ENCODE measurements at regions not wholly inside any gene's neighbourhood (a gene's known extent, or its start where the extent isn't known, plus 50 kb on each side); places are given as distances from the start of the nearest gene placed in this dataset.
"Not testable (repeated sequence)": the region's sequence is repeated elsewhere in the genome, so short reads cannot be mapped to it uniquely, and the experiment has no call there.

DNA sequence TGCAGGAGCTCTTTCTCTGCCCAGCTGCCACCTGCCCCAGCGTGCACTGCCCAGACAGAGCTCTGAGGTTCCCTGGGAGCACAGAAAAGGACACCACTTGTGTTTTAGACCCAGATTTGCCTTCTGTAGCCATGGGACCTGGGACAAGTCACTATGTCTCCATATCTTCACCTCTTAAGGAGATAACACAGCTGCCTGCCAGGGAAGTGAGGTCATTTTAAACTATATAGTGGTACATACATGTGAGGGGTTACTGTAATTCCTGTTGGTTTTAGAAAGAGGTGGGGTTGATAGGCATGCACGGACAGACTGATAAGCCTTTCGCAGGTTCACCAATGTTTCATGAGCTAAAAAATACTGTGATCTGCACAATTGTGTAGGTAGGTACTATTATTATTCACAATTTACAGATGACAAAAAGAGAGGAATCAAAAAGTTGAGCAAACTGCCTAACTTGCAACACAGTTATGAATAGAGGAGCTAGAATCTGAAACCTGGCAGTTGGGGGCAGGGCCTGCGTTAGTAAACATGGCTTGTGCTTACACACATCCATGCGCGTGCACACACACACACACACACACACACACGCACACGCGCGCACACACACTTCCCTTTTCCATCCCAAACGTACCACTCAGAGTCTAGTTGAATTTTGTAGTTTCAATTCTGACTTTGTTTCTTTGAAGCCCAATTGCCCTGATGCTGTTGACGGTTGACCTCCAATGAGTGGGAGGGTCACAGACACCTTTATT, 193.6 kb downstream of the FAM43A start:
- DNase-seq (ENCODE audit: low read depth in 1 of 2, low spot score in 1 of 2) = no peak

DNA sequence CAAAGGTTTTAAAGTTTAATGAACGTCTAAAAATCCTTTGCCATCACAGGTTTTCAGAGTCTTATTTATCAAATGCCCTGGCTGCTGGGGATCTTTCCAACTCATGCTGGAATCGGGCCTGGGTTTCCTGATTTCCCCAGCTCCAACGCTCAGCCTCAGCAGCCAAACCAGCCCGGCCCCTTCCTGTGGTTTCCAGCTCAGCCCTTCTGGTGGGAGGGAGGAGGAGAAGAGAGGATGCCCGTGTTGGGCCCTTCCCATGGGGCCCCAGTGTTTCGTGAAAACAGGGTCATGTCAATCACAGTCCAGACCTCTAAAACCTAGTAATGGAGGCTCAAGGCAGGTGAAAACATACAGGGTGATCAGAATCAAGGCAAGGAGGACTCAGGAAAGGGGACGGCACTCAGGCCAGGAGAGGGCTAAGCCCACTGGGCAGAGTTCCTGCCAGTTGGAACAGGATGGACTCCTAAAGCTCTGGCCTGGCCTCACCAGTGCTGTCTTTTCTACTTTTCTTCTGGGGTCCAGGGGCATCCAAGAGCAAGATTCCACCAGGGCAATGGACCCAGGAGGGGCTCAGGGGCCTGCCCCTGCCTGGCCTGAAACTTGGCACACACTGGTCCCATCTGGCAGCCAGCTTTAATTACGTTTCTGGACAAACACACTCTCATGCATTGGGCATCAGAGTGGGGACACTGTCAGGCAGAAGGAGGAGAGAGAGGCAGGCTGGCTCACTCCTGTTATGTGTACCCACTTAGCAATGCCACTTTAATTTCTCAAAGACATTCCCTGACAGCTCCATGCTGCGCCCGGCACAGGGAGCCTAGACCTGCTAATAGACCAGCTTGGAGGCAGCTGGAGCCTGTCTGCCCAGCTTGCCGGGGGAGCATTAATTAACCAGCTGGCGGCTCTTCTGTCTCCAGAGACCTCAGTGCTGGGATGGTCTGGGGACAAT, 194.6 kb downstream of the FAM43A start:
- DNase-seq (ENCODE audit: low read depth in 1 of 2, low spot score in 1 of 2) = no peak

DNA sequence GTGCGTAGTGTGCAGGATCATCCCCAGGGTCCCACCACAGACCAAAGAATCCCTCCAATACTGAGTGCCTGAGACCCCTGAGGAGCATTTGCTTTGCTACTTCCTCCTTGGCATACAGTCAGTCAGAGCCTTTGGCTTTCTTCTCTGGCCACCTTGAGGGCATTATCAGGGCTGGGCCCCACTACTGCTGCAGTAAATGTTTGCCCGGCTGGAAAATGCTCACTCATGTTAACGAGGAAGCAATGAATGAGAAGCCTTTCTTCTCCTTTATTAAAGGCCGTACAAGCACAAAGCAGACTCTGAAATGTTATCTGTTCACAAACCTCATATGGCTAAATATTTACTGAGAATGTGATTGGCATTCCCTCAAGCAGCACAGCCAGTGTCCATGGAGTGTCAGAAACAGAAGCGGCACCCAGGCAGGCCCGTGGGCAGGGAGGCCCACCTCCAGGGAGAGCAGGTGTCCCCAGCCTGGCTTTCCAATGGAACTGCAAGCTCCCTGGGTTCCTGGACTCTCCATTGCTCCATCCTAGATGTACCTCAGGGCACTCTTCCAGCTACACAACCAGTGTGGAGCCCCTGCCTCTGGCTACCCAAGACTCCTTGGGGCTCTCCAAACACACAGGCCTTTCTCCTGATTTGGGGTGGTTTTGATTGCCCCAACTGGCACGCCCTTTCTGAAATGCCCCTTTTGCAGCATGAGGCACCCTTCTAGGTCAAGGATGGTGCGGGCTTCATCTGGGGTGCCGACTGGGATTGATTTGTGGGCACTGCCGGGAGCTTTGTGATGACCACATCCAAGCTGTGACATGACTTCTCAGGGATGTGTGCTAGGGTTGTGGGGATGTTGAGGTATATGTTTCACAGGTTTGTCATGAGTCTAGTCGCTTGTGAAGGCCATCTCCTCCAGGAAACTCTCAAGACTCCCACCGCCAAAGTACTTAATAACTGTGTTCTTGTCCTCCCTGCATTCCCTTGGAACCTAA, 195.6 kb downstream of the FAM43A start:
- DNase-seq (ENCODE audit: low read depth in 1 of 2, low spot score in 1 of 2) = no peak

DNA sequence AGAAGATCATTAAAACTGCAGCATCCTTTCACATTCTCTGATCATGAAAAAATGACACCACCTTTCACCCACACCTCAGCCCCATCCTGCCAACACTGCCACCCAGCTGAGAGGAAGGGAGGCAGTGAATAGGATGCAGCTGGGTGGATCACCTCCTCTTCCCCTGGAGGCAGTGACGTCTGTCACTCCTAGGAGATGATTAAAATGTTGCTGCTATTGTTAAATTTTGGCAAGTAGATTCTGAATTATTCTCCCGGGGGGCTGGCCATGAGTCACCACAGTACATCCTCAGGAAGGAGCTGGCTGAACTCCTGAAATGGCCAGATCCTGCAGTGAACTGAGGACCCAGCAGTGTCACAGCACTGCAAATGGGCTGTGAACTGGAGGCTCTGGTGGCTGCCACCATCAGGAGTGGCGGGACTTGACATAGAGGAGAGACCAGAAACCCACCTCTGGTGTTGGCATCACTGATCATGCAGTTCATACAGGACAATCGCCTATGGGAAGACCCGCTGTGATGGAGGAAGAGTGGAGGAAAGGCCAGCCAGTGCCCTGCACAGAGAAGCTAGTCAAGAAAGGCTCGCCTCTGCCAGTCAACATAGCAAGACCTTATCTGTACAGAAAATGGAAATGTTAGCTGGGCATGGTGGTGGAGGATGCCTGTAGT, 199.1 kb downstream of the FAM43A start:
- DNase-seq (ENCODE audit: low read depth in 1 of 2, low spot score in 1 of 2) = no peak

DNA sequence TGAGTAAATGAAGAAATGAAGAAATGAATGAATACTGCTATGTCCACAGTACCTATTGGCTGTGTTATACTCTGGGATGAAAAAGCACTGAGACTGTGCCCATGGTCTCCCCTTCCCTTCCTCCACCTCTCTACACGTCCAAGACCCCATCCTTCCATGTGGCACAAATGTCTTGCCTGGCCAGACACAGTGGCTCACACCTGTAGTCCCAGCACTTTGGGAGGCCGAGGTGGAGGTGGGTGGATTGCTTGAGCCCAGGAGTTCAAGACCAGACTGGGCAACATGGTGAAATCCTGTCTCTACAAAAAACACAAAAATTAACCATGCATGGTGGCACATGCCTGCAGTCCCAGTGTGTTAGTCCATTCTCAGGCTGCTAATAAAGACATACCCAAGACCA, 200.1 kb downstream of the FAM43A start:
- no peak for DNase-seq (ENCODE audit: low read depth in 1 of 2, low spot score in 1 of 2)

DNA sequence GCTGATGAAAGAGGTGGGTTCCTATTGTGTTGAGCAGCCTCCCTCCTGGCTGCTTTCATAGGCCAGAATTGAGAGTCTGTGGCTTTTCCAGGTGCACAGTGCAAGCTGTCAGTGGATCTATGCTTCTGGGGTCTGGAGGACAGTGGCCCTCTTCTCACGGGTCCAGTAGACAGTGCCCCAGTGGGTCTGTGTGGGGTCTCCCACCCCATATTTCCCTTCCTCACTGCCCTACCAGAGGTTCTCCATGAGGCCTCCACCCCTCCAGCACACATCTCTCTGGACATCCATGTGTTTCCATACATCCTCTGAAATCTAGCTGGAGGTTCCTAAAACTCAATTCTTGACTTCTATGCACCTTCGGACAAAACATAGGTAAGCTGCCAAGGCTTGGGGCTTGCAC, 201.2 kb downstream of the FAM43A start:
- no peak for DNase-seq (ENCODE audit: low read depth in 1 of 2, low spot score in 1 of 2)

DNA sequence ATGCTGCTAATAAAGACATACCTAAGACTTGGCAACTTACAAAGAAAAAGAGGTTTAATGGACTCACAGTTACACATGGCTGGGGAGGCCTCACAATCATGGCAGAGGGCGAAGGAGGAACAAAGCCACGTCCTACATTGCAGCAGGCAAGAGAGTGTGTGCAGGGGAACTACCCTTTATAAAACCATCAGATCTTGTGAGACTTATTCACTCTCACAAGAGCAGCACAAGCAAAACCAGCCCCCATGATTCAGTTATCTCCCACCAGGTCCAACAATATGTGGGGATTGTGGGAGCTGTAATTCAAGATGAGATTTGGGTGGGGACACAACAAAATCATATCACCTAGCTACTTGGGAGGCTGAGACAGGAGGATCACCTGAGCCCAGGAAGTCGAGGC, 202.4 kb downstream of the FAM43A start:
- DNase-seq (ENCODE audit: low read depth in 1 of 2, low spot score in 1 of 2) = not testable (repeated sequence)

DNA sequence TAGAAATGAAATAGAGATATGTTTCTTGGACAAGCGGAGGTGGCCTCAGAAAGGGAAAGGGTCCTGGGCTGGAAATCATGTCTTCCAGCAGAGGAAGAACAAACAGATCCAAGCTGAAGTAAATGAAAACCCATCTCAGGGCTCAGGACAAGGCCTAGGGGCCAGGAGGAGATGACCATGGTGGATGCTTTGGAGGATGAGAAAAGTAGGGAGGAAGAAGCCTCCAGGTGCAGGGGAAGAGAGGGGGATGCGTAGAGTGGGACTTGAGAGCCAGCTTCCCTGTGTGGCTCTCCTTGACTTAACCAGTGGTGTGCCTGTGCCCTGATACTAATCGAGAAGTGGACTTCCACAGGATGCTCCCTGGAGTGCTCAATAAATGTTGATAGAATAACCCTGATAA, 203.2 kb downstream of the FAM43A start:
- DNase-seq (ENCODE audit: low read depth in 1 of 2, low spot score in 1 of 2) = no peak

DNA sequence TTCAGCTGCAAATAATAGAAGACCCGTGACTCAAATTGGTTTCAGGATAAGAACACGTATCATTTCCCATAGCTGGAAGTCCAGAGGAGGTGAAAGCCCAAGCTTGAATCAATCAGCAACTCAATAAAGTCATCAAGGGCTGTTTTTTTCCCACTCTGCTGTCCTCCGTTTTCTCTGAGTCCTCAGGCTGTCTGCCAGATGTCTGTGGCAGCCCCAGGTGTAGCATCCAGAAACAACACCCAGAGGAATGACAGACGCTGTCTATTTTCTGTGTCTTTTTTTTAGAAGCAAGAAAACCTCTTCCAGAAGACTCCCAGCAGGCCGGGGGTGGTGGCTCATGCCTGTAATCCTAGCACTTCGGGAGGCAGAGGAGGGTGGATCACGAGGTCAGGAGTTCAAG, 204.4 kb downstream of the FAM43A start:
- DNase-seq (ENCODE audit: low read depth in 1 of 2, low spot score in 1 of 2) = no peak

DNA sequence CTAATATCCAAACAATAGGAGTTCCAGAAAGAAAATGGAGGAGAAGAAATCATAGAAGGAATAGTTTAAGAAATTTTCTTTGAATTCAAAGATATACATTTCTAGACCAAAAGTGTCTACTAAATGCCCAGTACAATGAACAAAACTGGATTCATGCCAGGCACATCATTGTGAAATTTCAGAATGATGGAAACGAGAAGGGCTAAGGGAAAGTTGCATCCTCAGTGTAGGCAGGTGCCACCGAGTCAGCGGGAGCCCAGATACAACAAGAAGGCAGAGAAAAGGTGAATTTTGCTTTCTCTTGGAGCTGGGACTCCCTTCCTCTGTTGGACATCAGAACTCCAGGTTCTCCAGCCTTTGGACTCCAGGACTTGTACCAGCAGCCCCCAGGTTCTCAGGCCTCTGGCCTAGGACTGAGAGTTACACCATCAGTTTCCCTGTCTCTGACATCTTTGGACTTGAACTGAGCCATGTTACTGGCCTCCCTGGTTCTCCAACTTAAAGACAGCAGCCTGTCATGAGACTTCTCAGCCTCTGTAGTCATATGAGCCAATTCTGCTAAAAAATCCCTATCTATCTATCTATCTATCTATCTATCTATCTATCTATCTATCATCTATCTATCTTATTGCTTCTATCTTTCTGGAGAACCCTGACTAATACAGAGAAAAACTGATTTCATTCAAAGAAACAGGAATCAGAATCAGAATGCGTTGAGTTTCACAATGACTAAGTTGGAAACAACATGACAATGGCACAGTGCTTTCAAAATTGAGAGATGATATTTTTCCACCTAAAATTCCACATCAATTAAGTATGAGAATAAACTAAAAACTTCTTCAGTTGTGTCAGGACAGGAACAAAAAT, 207.7 kb downstream of the FAM43A start:
- no peak for DNase-seq (ENCODE audit: low read depth in 1 of 2, low spot score in 1 of 2)

DNA sequence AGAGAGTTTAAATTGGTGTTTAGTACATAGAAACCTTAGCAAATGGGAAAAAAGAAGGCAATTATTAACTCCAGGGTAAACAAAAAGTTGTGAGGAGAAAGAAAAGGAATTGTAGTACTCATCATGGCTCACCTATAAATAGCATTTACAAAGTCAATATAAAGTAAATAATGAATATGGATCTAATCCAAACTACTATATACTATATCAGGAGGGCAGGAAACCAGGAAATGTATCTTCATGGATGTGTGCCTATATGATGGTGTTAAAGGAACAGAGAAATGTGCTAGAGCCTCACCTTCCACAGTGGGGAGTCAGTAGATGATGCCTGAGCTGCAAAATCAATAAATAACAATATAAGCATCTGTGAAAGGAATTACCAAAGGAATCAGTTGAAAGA, 208.9 kb downstream of the FAM43A start:
- DNase-seq (ENCODE audit: low read depth in 1 of 2, low spot score in 1 of 2) = no peak

DNA sequence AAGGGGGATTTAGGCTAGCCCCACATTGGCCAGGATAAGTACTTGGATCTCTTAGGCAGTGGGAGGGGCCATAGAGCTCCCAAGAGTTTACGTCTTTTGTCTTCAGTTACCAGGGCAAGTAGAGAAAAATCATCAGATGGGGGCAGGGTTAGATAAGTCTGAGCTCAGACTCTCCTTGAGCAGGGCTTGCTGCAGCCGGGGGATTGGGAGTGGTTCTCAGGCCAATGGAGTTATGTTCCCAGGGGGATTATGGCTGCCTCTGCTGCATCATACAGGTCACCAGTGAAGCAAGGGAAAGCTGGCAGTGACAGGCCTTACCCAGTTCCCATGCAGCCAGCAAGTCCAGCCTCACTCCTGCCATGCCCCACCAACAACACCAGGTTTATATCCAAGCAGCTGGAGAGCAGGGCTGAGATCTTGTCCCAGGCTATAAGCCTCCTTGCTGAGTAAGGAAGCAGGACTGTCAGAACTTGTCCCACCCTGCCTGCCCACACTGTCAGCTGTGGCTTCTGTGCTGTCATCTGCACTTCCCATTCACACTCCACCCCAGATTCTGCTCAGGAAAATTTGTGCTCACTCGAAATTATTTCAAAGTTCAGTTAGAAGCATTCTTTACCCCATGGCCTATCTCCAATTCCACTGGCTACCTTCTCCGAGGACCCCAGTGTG, 215.3 kb downstream of the FAM43A start:
- DNase-seq (ENCODE audit: low read depth in 1 of 2, low spot score in 1 of 2) = no peak

DNA sequence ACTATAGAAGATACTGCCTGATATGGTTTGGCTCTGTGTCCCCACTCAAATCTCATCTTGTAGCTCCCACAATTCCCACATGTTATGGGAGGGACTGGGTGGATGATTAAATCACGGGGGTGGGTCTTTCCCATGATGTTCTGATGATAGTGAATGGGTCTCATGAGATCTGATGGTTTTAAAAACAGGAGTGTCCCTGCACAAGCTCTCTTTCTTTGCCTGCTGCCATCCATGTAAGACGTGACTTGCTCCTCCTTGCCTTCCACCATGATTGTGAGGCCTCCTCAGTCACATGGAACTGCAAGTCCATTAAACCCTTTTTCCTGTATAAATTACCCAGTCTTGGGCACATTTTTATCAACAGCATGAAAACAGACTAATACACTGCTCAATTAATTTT, 217.8 kb downstream of the FAM43A start:
- not testable (repeated sequence) for DNase-seq (ENCODE audit: low read depth in 1 of 2, low spot score in 1 of 2)

DNA sequence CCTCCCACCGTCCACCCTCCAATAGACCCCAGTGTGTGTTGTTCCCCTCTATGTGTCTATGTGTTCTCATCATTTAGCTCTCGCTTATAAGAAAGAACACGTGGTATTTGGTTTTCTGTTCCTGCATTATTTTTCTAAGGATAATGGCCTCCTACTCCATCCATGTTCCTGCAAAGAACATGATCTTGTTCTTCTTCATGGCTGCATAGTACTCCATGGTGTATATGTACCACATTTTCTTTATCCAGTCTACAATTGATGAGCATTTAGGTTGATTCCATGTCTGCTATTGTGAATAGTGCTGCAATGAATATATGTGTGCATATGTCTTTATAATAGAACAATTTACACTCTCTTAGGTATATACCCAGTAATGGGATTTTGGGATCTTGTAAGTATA, 219.3 kb downstream of the FAM43A start:
- not testable (repeated sequence) for DNase-seq (ENCODE audit: low read depth in 1 of 2, low spot score in 1 of 2)

DNA sequence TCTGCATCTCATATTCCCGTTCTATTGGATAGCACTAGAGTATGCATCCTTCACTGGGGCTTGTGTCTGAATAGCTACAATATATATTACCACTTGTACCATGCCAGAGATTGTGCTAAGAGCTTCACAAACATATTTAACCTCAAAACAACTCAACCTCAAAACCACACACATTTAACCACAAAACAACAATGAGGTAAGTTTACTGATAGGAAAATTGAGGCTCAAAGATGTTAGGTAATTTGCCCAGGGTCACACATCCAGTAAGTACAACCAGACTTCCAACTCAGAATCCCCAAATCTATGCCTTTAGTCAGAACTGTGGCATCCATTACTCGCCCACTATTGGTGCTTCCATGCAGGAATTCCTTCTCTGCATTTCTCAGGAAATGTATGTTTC, 220.0 kb downstream of the FAM43A start:
- no peak for DNase-seq (ENCODE audit: low read depth in 1 of 2, low spot score in 1 of 2)

DNA sequence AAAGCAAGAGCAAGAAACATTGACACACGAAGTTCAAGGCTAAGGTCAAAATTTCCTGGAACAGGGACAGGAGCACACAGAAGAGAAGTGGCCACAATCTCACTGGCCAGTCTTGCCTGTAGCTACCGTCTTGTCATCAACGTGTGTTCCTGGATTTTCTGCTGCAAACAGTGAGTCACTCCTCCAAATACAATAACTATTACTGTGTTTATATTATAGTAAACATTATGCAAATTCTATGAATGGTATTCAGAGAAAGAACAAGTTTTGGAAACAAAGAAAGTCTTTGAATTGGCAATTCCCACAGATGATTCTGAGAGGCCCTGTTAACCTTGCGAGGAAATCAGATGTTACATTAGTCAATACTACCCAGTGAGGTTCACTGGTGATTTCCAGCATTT, 220.5 kb downstream of the FAM43A start:
- no peak for DNase-seq (ENCODE audit: low read depth in 1 of 2, low spot score in 1 of 2)

DNA sequence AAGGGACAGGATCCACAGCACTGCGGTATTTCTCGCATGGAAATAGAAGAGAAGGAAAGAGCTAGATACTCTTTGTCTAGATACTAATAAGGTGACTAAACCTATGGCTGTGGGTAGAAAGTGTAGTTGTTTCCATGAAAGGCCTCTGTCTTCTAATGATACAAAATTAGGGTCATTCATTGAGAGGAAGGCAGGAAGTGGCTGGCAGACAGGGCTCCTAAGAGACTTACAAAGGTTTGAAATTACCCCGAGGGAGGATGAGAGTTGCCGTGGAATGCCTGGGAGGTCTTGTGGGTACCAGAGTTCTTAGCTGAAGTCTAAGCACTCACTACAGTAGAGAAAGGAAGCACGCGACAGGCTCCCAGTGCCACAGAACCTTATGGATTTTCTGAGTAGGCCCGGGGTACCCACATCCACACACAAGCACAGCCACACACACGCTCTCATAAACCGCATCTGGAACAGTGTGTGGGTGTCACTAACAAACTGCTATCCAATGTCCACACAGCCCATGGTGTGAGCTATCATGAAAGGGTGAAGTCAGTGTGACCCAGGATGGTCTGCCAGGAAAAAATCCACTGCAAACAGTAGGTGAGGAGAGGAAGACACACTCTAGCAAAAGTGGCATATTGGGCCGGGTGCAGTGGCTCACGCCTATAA, 221.4 kb downstream of the FAM43A start:
- DNase-seq (ENCODE audit: low read depth in 1 of 2, low spot score in 1 of 2) = no peak

DNA sequence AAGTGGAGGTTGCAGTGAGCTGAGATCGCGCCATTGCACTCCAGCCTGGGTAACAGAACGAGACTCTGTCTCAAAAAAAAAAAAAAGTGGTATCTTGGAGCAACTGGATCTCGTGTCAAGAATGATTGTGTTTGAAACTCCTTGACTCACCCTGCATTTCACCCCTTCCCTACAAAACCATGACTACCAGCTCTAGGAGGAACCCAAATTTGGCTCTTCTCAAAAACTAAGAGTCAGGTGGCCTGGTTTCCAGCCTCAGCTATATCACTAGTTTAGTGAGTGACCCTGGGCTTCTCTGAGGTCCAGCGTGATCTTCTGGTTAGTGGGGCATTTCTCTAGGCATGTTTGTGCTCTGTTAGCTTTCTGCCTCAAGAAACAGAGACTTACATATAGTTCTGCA, 222.1 kb downstream of the FAM43A start:
- no peak for DNase-seq (ENCODE audit: low read depth in 1 of 2, low spot score in 1 of 2)

DNA sequence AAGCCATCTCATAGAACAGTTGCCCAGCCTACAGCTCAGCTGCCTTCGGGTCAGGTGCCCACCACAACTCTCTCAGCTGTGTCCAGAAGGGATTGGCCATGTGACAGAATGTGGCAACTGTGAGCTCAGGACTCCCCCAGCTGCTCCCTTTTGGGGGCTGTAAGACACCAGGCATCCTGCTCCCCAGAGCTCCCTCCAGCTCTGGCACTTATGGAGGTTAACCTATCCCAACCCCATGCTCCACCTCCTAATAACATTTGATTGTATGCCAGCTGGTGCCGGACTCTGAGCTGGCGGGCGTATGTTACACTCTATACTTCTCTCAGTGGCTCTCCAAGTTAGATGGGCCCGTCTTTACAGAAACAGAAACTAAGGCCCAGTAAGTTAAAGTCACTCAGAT, 222.8 kb downstream of the FAM43A start:
- no peak for DNase-seq (ENCODE audit: low read depth in 1 of 2, low spot score in 1 of 2)
